OCI-LY3 (cell line): ENCODE measurements at regions not wholly inside any gene's neighbourhood (a gene's known extent, or its start where the extent isn't known, plus 50 kb on each side); places are given as distances from the start of the nearest gene placed in this dataset.

Experiments
- CTCF ChIP-seq: fragments of 200-600, 300-600 bp; sonication (generic); IDR thresholded peaks from 2 replicates; pipeline ENCODE4 v1.5.1; 2014; ENCODE audit warnings: antibody characterized with exemption, low read length, low read depth
- EZH2phosphoT487 ChIP-seq: fragments of 200-600 bp; shearing (Covaris generic); IDR thresholded peaks from 2 replicates; pipeline ENCODE4 v1.6.1; 2018; ENCODE audit warnings: antibody characterized with exemption, mixed run types, low read depth

GRCh38 chr11:86140334-86140990 lies 71.6 kb upstream of the PICALM start:
- TF ChIP-seq CTCF = no peak
- no peak for TF ChIP-seq EZH2phosphoT487
